Activated CD8-positive, alpha-beta T cell treated with anti-CD3 and anti-CD28 coated beads for 36 hours (primary cell): ENCODE measurements at regions not wholly inside any gene's neighbourhood (a gene's known extent, or its start where the extent isn't known, plus 50 kb on each side); places are given as distances from the start of the nearest gene placed in this dataset.

ENCODE experiments used
- ATAC-seq: fragments of 200-7000 bp; cut with Tn5 transposase; one replicate; pipeline ENCODE4 v1.10.0; 2021; ENCODE audit warnings: mild to moderate bottlenecking, moderate library complexity
- CTCF ChIA-PET: fragments of 350-600 bp; sonication (Branson Sonifier 250); formaldehyde crosslinking; loops from one replicate; lab custom pipeline; 2021; ENCODE audit warnings: antibody characterized with exemption; lab: Charles Lee
- POLR2A ChIA-PET: fragments of 350-600 bp; sonication (Branson Sonifier 250); formaldehyde crosslinking; loops from one replicate; lab custom pipeline; 2021; ENCODE audit warnings: antibody characterized with exemption; lab: Charles Lee
- DNase-seq: peaks from one replicate; pipeline ENCODE4 v3.0.0-alpha.2; 2020
- H3K27ac Mint-ChIP-seq: one replicate; pipeline ENCODE4 v1.8.0; 2021; ENCODE audit warnings: mild to moderate bottlenecking, mixed read lengths
- H3K27me3 Mint-ChIP-seq: one replicate; pipeline ENCODE4 v1.8.0; 2021; ENCODE audit warnings: mixed read lengths
- H3K36me3 Mint-ChIP-seq: one replicate; pipeline ENCODE4 v1.8.0; 2021; ENCODE audit warnings: low read depth, mixed read lengths
- H3K4me1 Mint-ChIP-seq: one replicate; pipeline ENCODE4 v1.8.0; 2021; ENCODE audit warnings: low read depth, mixed read lengths
- H3K4me3 Mint-ChIP-seq: one replicate; pipeline ENCODE4 v1.8.0; 2021; ENCODE audit warnings: mild to moderate bottlenecking, moderate library complexity, mixed read lengths
- H3K9me3 Mint-ChIP-seq: one replicate; pipeline ENCODE4 v1.8.0; 2021; ENCODE audit warnings: mixed read lengths
- intact Hi-C: fragments of 100-400 bp; cut with micrococcal nuclease; formaldehyde crosslinking; loops from one replicate; pipeline ENCODE4 v1.10.0; 2022
- TF ChIP-seq, protein P1 (sequence below): fragments of 200-600 bp; IDR thresholded peaks from one replicate; pipeline ENCODE4 v1.8.0; 2022; ENCODE audit warnings: antibody characterized with exemption, mild to moderate bottlenecking

DNA sequence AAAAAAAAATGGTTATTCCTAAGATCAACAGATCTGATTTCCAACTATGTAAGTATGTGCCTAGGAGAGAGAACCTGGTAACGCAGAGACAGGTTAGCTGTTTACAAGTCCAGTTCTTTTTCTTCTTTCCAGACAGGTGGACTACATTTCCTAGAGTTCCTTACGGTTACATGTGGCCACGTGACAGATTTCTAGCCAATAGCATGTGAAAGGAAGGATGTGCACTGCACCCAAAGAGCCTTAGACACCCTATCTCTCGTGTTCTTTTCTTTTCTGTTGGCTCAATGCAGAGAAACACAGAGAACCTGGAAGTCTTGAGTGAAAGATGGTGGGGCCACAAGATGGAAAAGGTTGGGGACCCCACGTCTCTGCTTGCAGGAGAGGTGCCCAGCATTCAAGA, 375.9 kb downstream of the TNS1 start:
- no peaks in the 10 kb centered on the region for H3K36me3 Mint-ChIP-seq
- no peaks in the 10 kb centered on the region for H3K9me3 Mint-ChIP-seq
- no peak overlapping the region for H3K27ac Mint-ChIP-seq
- peaks cover 2% of the 10 kb centered on the region for H3K27me3 Mint-ChIP-seq
- TF ChIP-seq, protein P1, sequence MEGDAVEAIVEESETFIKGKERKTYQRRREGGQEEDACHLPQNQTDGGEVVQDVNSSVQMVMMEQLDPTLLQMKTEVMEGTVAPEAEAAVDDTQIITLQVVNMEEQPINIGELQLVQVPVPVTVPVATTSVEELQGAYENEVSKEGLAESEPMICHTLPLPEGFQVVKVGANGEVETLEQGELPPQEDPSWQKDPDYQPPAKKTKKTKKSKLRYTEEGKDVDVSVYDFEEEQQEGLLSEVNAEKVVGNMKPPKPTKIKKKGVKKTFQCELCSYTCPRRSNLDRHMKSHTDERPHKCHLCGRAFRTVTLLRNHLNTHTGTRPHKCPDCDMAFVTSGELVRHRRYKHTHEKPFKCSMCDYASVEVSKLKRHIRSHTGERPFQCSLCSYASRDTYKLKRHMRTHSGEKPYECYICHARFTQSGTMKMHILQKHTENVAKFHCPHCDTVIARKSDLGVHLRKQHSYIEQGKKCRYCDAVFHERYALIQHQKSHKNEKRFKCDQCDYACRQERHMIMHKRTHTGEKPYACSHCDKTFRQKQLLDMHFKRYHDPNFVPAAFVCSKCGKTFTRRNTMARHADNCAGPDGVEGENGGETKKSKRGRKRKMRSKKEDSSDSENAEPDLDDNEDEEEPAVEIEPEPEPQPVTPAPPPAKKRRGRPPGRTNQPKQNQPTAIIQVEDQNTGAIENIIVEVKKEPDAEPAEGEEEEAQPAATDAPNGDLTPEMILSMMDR, result no peak
- POLR2A ChIA-PET, result no interaction called here
- DNase-seq (no peak), ATAC-seq (no peak)
- no peak overlapping the region for H3K4me3 Mint-ChIP-seq
- intact Hi-C loops, result no loop called here
- CTCF ChIA-PET, result no interaction called here
- H3K4me1 Mint-ChIP-seq, result no peaks in the 10 kb centered on the region

- H3K27me3 Mint-ChIP-seq, result no peaks in the 10 kb centered on the region
- H3K27ac Mint-ChIP-seq, result no peak overlapping the region
- ChIA-PET POLR2A (interaction anchor here (0.6 kb wide), 1 partner anchor 1766 kb away, joined by 3 read pairs; no protein-coding TSS in a partner anchor), CTCF (interaction anchor here (0.7 to 1.5 kb wide), 2 partner anchors 9 to 41 kb away, joined by 4 to 7 read pairs; no protein-coding TSS in a partner anchor)
- H3K4me3 Mint-ChIP-seq, result no peak overlapping the region
- H3K36me3 Mint-ChIP-seq, result no peaks in the 10 kb centered on the region
- H3K9me3 Mint-ChIP-seq, result no peaks in the 10 kb centered on the region
- DNase-seq, result no peak
- TF ChIP-seq, protein P1, result no peak
- no peaks in the 10 kb centered on the region for H3K4me1 Mint-ChIP-seq
- intact Hi-C loops, result no loop called here
- no peak for ATAC-seq
These were observed 377.1 kb downstream of the TNS1 start for GRCh38 chr2:217625557-217626169.

DNA sequence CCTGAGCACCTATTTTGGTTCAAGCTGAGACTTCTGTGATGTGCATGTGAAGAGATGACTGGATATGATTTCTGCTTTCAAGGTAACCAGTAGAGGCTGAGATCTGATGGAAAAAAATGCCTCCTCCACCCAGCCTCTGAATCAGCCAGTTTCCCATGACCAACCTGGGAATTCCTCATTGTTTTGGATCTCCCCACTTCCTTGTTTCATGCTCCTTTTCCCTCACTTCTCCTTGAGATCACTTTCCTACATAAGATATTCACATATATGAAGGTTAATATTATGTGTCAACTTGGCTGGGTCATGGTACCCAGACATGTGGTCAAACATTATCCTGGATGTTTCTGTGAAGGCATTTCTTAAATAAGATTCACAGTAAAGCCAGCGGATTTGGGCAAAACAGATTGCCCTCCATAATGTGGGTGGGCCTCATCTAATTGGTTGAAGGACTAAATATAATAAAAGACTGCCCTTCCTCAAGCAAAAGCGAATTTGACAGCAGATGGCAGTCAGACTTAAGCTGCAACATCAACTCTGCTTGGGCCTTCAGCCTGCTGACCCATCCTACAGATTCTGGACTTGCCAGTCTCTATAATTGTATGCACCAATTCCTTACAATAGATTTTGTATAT, 379.4 kb downstream of the TNS1 start:
- ATAC-seq (no peak), DNase-seq (no peak)
- CTCF ChIA-PET, result interaction anchor here (2.3 kb wide), 1 partner anchor 27 kb away, joined by 9 read pairs; no protein-coding TSS in a partner anchor
- Mint-ChIP-seq H3K4me3 (no peak overlapping the region), H3K9me3 (no peaks in the 10 kb centered on the region), H3K4me1 (no peaks in the 10 kb centered on the region), H3K27me3 (no peaks in the 10 kb centered on the region), H3K36me3 (no peaks in the 10 kb centered on the region), H3K27ac (no peak overlapping the region)
- POLR2A ChIA-PET, result no interaction called here
- TF ChIP-seq, protein P1, result no peak
- intact Hi-C loops, result no loop called here

GRCh38 chr2:217622205-217623060, 380.4 kb downstream of the TNS1 start:
- ChIA-PET CTCF (interaction anchor here (2.3 kb wide), 1 partner anchor 28 kb away, joined by 9 read pairs; no protein-coding TSS in a partner anchor), POLR2A (interaction anchor here (0.6 kb wide), 1 partner anchor 492 kb away, joined by 3 read pairs; no protein-coding TSS in a partner anchor)
- H3K27me3 Mint-ChIP-seq, result no peaks in the 10 kb centered on the region
- no peaks in the 10 kb centered on the region for H3K36me3 Mint-ChIP-seq
- ATAC-seq (no peak), DNase-seq (no peak)
- H3K9me3 Mint-ChIP-seq, result no peaks in the 10 kb centered on the region
- TF ChIP-seq, protein P1, result no peak
- no peaks in the 10 kb centered on the region for H3K4me1 Mint-ChIP-seq
- no peak overlapping the region for H3K4me3 Mint-ChIP-seq
- no peak overlapping the region for H3K27ac Mint-ChIP-seq
- intact Hi-C loops, result no loop called here
